ENCODE measurements at regions not wholly inside any gene's neighbourhood (a gene's known extent, or its start where the extent isn't known, plus 50 kb on each side); places are given as distances from the start of the nearest gene placed in this dataset.

DNA sequence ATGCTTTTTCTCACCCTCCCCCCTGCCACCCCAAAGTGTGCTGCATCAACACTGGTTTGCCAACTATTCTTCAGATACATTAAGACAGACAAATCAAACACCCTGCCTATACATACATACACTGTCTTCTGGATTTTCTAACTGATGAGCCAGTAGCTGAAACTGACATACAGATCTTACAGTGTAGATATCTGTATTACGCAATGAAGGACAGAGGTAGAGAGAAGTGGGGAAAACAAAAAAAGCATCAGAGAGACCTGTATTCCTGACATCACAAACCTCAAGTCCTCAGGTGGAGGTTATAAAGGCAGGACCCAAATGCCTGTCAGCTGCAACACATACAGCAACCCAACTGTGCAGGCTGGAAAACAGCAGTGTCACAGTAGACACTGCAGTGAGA lies 535.4 kb downstream of the HACE1 start:
- no peak overlapping the region for H3K9ac ChIP-seq
- no peak overlapping the region for H3K27ac ChIP-seq
- H3K79me2 ChIP-seq (ENCODE audit: insufficient read depth, low read depth) = no peaks in the 10 kb centered on the region
- H2AFZ ChIP-seq (ENCODE audit: low read depth) = no peak overlapping the region
- no peak overlapping the region for H3K4me2 ChIP-seq
- no peak for TF ChIP-seq CTCF (conservative IDR thresholded peaks at IDR 0.05; ENCODE audit: low read depth, low read length)
- no peaks in the 10 kb centered on the region for H3K4me1 ChIP-seq (ENCODE audit: low read depth, poor library complexity, severe bottlenecking)
- no peaks in the 10 kb centered on the region for H4K20me1 ChIP-seq (ENCODE audit: insufficient read depth)
- H3K4me3 ChIP-seq (IDR thresholded peaks at IDR 0.05; ENCODE audit: insufficient read depth, low read depth, low read length) = no peak overlapping the region
- H3K36me3 ChIP-seq (ENCODE audit: insufficient read depth) = no peaks in the 10 kb centered on the region
- no peaks in the 10 kb centered on the region for H3K27me3 ChIP-seq (ENCODE audit: insufficient read depth, low read depth)

DNA sequence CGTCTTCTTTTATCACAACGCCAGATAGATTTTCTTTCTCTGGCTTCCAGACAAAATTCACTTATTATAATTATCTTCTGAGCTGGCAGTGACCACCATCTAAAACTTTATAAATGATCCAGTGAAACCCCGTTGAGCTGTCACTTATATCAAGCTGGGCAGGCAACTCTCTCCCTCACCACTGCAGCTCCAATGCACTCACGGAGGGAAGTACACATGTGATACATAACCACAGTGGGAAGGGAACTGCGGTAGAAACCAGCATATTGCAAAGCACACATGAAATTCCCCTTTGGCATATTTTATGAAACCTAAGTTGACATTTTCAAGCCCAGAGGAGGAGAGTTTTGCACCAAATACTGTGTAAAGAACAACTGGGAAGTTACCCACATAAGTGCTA lies 536.9 kb downstream of the HACE1 start:
- Histone ChIP-seq H3K36me3 (ENCODE audit: insufficient read depth) (no peaks in the 10 kb centered on the region), H4K20me1 (ENCODE audit: insufficient read depth) (no peaks in the 10 kb centered on the region), H3K4me1 (ENCODE audit: low read depth, poor library complexity, severe bottlenecking) (no peaks in the 10 kb centered on the region), H3K4me3 (IDR thresholded peaks at IDR 0.05; ENCODE audit: insufficient read depth, low read depth, low read length) (no peak overlapping the region), H3K27ac (no peak overlapping the region), H3K9ac (no peak overlapping the region), H3K4me2 (no peak overlapping the region), H3K79me2 (ENCODE audit: insufficient read depth, low read depth) (no peaks in the 10 kb centered on the region), H2AFZ (ENCODE audit: low read depth) (no peak overlapping the region), H3K27me3 (ENCODE audit: insufficient read depth, low read depth) (no peaks in the 10 kb centered on the region)
- no peak for TF ChIP-seq CTCF (conservative IDR thresholded peaks at IDR 0.05; ENCODE audit: low read depth, low read length)

DNA sequence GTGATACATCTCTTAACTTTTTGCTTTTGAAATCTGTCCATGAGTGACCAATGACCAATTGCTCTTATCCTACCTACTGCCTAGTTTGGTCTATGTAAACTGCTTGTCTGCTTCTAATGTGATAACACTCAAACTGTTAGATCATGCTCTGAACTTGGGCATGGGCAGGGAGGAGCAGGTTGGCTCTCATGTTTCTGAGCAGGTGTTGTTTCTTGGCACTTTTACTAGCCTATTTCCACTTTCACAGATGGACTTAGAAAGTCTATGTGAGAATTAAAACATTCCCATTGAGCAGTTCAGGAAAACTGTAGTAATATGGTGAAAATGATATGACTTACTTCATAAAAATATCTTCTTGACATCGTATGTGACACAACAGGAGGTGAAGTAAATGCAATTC lies 538.4 kb downstream of the HACE1 start:
- Histone ChIP-seq H3K4me3 (IDR thresholded peaks at IDR 0.05; ENCODE audit: insufficient read depth, low read depth, low read length) (no peak overlapping the region), H2AFZ (ENCODE audit: low read depth) (no peak overlapping the region), H4K20me1 (ENCODE audit: insufficient read depth) (no peaks in the 10 kb centered on the region), H3K27me3 (ENCODE audit: insufficient read depth, low read depth) (no peaks in the 10 kb centered on the region), H3K27ac (no peak overlapping the region), H3K4me2 (no peak overlapping the region), H3K4me1 (ENCODE audit: low read depth, poor library complexity, severe bottlenecking) (no peaks in the 10 kb centered on the region), H3K9ac (no peak overlapping the region), H3K36me3 (ENCODE audit: insufficient read depth) (no peaks in the 10 kb centered on the region), H3K79me2 (ENCODE audit: insufficient read depth, low read depth) (no peaks in the 10 kb centered on the region)
- TF ChIP-seq CTCF (conservative IDR thresholded peaks at IDR 0.05; ENCODE audit: low read depth, low read length) = no peak

DNA sequence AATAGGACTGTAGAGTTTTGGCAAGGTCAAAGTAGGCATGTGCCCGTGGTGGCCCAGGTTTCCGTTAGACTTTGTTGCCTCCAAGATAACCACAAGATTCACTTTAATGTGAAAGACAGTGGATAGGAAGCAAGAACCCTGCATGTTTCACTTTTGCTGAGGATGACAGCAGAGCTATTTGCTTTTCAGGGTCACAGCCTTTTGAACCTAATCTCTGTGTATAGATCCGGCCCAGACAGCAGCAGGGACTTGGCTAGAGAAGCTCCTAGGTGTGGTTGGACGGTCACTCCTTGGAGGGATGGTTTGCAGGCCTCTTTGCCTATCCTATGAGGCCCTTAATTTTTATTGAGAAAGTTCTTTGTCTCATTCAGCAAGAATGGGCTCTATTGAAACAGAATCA lies 538.8 kb downstream of the HACE1 start:
- TF ChIP-seq CTCF (conservative IDR thresholded peaks at IDR 0.05; ENCODE audit: low read depth, low read length) = no peak
- Histone ChIP-seq H2AFZ (ENCODE audit: low read depth) (no peak overlapping the region), H3K4me1 (ENCODE audit: low read depth, poor library complexity, severe bottlenecking) (no peaks in the 10 kb centered on the region), H3K27me3 (ENCODE audit: insufficient read depth, low read depth) (no peaks in the 10 kb centered on the region), H3K4me3 (IDR thresholded peaks at IDR 0.05; ENCODE audit: insufficient read depth, low read depth, low read length) (no peak overlapping the region), H3K36me3 (ENCODE audit: insufficient read depth) (no peaks in the 10 kb centered on the region), H3K79me2 (ENCODE audit: insufficient read depth, low read depth) (no peaks in the 10 kb centered on the region), H3K27ac (no peak overlapping the region), H4K20me1 (ENCODE audit: insufficient read depth) (no peaks in the 10 kb centered on the region), H3K9ac (no peak overlapping the region), H3K4me2 (no peak overlapping the region)

DNA sequence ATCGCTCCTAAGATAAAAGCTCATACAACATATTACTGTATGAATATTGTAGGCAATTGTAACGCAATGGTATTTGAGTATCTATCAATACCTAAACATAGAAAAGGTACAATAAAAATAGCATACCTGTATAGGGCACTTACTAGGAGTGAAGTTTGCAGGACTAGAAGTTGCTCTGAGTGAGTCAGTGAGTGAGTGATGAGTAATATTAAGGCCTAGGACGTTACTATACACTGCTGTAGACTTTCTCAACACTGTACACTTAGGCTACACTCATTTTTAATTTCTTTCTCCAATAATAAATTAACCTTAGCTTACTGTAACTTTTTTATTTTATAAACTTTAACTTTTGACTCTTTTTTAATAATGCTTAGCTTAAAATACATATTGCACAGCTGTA lies 546.9 kb downstream of the HACE1 start:
- no peaks in the 10 kb centered on the region for H4K20me1 ChIP-seq (ENCODE audit: insufficient read depth)
- H3K27ac ChIP-seq = no peak overlapping the region
- H3K27me3 ChIP-seq (ENCODE audit: insufficient read depth, low read depth) = no peaks in the 10 kb centered on the region
- H3K79me2 ChIP-seq (ENCODE audit: insufficient read depth, low read depth) = no peaks in the 10 kb centered on the region
- H3K4me2 ChIP-seq = no peak overlapping the region
- H2AFZ ChIP-seq (ENCODE audit: low read depth) = no peak overlapping the region
- TF ChIP-seq CTCF (conservative IDR thresholded peaks at IDR 0.05; ENCODE audit: low read depth, low read length) = no peak
- H3K36me3 ChIP-seq (ENCODE audit: insufficient read depth) = no peaks in the 10 kb centered on the region
- H3K4me1 ChIP-seq (ENCODE audit: low read depth, poor library complexity, severe bottlenecking) = no peaks in the 10 kb centered on the region
- no peak overlapping the region for H3K9ac ChIP-seq
- no peak overlapping the region for H3K4me3 ChIP-seq (IDR thresholded peaks at IDR 0.05; ENCODE audit: insufficient read depth, low read depth, low read length)
